Endodermal cell (in vitro differentiated cells): ENCODE measurements at regions not wholly inside any gene's neighbourhood (a gene's known extent, or its start where the extent isn't known, plus 50 kb on each side); places are given as distances from the start of the nearest gene placed in this dataset.

Source experiments
- DNase-seq: peaks from one replicate; pipeline ENCODE4 v3.0.0-alpha.2; 2017
- H3K27ac ChIP-seq: 2 replicates; pipeline ENCODE4 v1.5.1; 2013; ENCODE audit warnings: mild to moderate bottlenecking, low read depth, low read length, moderate library complexity
- H3K27me3 ChIP-seq: 2 replicates; pipeline ENCODE4 v1.6.1; 2013; ENCODE audit warnings: mild to moderate bottlenecking, low read length, moderate library complexity; ENCODE audit not compliant: insufficient read depth, control insufficient read depth, poor library complexity, severe bottlenecking
- H3K36me3 ChIP-seq: 2 replicates; pipeline ENCODE4 v1.7.0; 2013; ENCODE audit warnings: mild to moderate bottlenecking, low read length, moderate library complexity; ENCODE audit not compliant: control insufficient read depth, insufficient read depth
- H3K4me1 ChIP-seq: one replicate; pipeline ENCODE4 v1.7.0; 2013; ENCODE audit warnings: low read length; ENCODE audit not compliant: control insufficient read depth, insufficient read depth
- H3K4me3 ChIP-seq: 2 replicates; pipeline ENCODE4 v1.5.1; 2013; ENCODE audit warnings: mild to moderate bottlenecking, low read length, moderate library complexity
- H3K9ac ChIP-seq: 2 replicates; pipeline ENCODE4 v1.6.1; 2013; ENCODE audit warnings: mild to moderate bottlenecking, low read length, moderate library complexity; ENCODE audit not compliant: poor library complexity, severe bottlenecking; ENCODE audit errors: extremely low read depth
- H3K9me3 ChIP-seq: 2 replicates; pipeline ENCODE4 v1.6.1; 2013; ENCODE audit warnings: mild to moderate bottlenecking, low read length, moderate library complexity; ENCODE audit not compliant: control insufficient read depth
- H3K27ac Mint-ChIP-seq: 2 replicates; pipeline ENCODE4 v1.8.0; 2020; ENCODE audit warnings: mixed read lengths
- H3K27me3 Mint-ChIP-seq: 2 replicates; pipeline ENCODE4 v1.8.0; 2021; ENCODE audit warnings: mild to moderate bottlenecking, mixed read lengths; ENCODE audit not compliant: insufficient read depth
- H3K36me3 Mint-ChIP-seq: 2 replicates; pipeline ENCODE4 v1.8.0; 2020; ENCODE audit warnings: low read depth, mixed read lengths
- H3K4me1 Mint-ChIP-seq: 2 replicates; pipeline ENCODE4 v1.8.0; 2020; ENCODE audit warnings: mixed read lengths
- H3K4me3 Mint-ChIP-seq: 2 replicates; pipeline ENCODE4 v1.8.0; 2020; ENCODE audit warnings: mild to moderate bottlenecking, moderate library complexity, mixed read lengths
- H3K9me3 Mint-ChIP-seq: 2 replicates; pipeline ENCODE4 v1.8.0; 2020; ENCODE audit warnings: mild to moderate bottlenecking, mixed read lengths
- CTCF ChIP-seq: fragments of 200-600 bp; sonication (generic); conservative IDR thresholded peaks from 2 replicates; pipeline ENCODE4 v1.5.0; 2021; ENCODE audit warnings: antibody characterized with exemption, mild to moderate bottlenecking
- WGBS, 2 experiments: methylation state at CpG; one replicate each; pipeline versions ENCODE4 v1.1.5 to v1.1.7; 2013; ENCODE audit warnings: missing lambda C conversion rate in 2 of 2, mixed read lengths in 1 of 2; ENCODE audit not compliant: insufficient coverage in 1 of 2, insufficient read length in 1 of 2; 5-methylcytosine and 5-hydroxymethylcytosine counted together

DNA sequence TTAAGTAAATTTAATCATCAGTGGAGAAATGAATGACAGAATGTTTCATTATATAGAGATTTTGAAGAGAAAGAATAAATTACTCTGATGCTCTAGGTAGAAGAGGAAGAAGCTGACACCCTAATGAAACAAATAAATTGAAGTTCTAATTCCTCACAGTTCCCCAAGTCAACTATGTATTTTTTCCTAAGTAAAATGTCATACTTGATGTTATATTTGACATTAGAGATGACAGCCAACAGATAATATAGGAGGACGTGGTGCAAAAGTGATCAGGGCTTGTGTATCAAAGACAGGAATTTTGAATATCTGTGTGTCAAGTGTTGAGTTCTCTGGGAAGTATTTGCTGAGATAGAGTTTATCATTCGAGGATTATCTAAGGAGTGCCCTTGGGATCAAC lies 81.2 kb upstream of the CADPS start:
- Histone ChIP-seq H3K4me1 (peaks cover 21% of the 10 kb centered on the region), H3K4me3 (no peak overlapping the region), H3K27ac (no peak overlapping the region), H3K9ac (no peak overlapping the region), H3K36me3 (no peaks in the 10 kb centered on the region), H3K27me3 (peaks cover 7% of the 10 kb centered on the region), H3K9me3 (no peaks in the 10 kb centered on the region)
- H3K4me3 Mint-ChIP-seq = no peak overlapping the region
- H3K9me3 Mint-ChIP-seq = peaks cover 4% of the 10 kb centered on the region
- H3K36me3 Mint-ChIP-seq = peaks cover 10% of the 10 kb centered on the region
- no peak for TF ChIP-seq CTCF
- WGBS, 2 experiments = 85 to 86% methylated on average over 2 of the region's 2 CpGs
- no peak overlapping the region for H3K27ac Mint-ChIP-seq
- H3K4me1 Mint-ChIP-seq = peaks cover 35% of the 10 kb centered on the region
- DNase-seq = no peak
- H3K27me3 Mint-ChIP-seq = peaks cover 19% of the 10 kb centered on the region

GRCh38 chr3:62961874-62962556 lies 86.8 kb upstream of the CADPS start:
- Histone ChIP-seq H3K27ac (no peak overlapping the region), H3K9ac (no peak overlapping the region), H3K27me3 (no peaks in the 10 kb centered on the region), H3K4me1 (peaks cover 3% of the 10 kb centered on the region), H3K36me3 (no peaks in the 10 kb centered on the region), H3K4me3 (no peak overlapping the region), H3K9me3 (no peaks in the 10 kb centered on the region)
- DNase-seq = no peak
- WGBS, 2 experiments = 77 to 86% methylated on average over 6 of the region's 6 CpGs
- Mint-ChIP-seq H3K4me3 (no peak overlapping the region), H3K4me1 (peaks cover 32% of the 10 kb centered on the region), H3K9me3 (no peaks in the 10 kb centered on the region), H3K36me3 (no peaks in the 10 kb centered on the region), H3K27me3 (peaks cover 2% of the 10 kb centered on the region), H3K27ac (no peak overlapping the region)
- no peak for TF ChIP-seq CTCF

- no peak overlapping the region for H3K9ac ChIP-seq
- H3K4me3 ChIP-seq = no peak overlapping the region
- Mint-ChIP-seq H3K4me1 (peaks cover 30% of the 10 kb centered on the region), H3K27ac (no peak overlapping the region), H3K27me3 (peaks cover 2% of the 10 kb centered on the region), H3K9me3 (no peaks in the 10 kb centered on the region), H3K36me3 (no peaks in the 10 kb centered on the region), H3K4me3 (no peak overlapping the region)
- no peak for DNase-seq
- no peaks in the 10 kb centered on the region for H3K9me3 ChIP-seq
- no peaks in the 10 kb centered on the region for H3K36me3 ChIP-seq
- H3K27ac ChIP-seq = no peak overlapping the region
- H3K27me3 ChIP-seq = no peaks in the 10 kb centered on the region
- no peak for TF ChIP-seq CTCF
- no peaks in the 10 kb centered on the region for H3K4me1 ChIP-seq
- WGBS, 2 experiments = 95% methylated on average over 1 of the region's 1 CpG; no CpG with 5 or more reads in 1 of the 2 experiments
Observed at GRCh38 chr3:62962714-62963113, 87.5 kb upstream of the CADPS start.
